WERI-Rb-1 (cell line): ENCODE measurements at regions not wholly inside any gene's neighbourhood (a gene's known extent, or its start where the extent isn't known, plus 50 kb on each side); places are given as distances from the start of the nearest gene placed in this dataset.

Experiments
- DNase-seq: peaks from one replicate; pipeline ENCODE4 v3.0.0-alpha.2; 2020
- H3K27ac ChIP-seq: fragments of 250-450 bp; sonication (Bioruptor Pico); 2 replicates; pipeline ENCODE4 v1.5.1; 2020; ENCODE audit warnings: mild to moderate bottlenecking, moderate library complexity
- H3K27me3 ChIP-seq: fragments of 250-450 bp; sonication (Bioruptor Pico); 2 replicates; pipeline ENCODE4 v1.5.1; 2021; ENCODE audit warnings: mild to moderate bottlenecking, low read depth, moderate library complexity; ENCODE audit not compliant: insufficient read depth, severe bottlenecking
- H3K36me3 ChIP-seq: fragments of 250-450 bp; sonication (Bioruptor Pico); 2 replicates; pipeline ENCODE4 v1.5.1; 2020; ENCODE audit warnings: mild to moderate bottlenecking, moderate library complexity
- H3K4me3 ChIP-seq: 2 replicates; pipeline ENCODE4 v1.5.1; 2011; ENCODE audit warnings: low read depth, mild to moderate bottlenecking, control low read depth, low read length
- H3K9me3 ChIP-seq: fragments of 250-450 bp; sonication (Bioruptor Pico); 2 replicates; pipeline ENCODE4 v1.5.1; 2021; ENCODE audit warnings: mild to moderate bottlenecking, moderate library complexity; ENCODE audit not compliant: severe bottlenecking
- TF ChIP-seq, protein P1 (sequence below): IDR thresholded peaks from 2 replicates; pipeline ENCODE4 v1.5.1; 2011; ENCODE audit warnings: low read depth, mild to moderate bottlenecking, control low read depth, inconsistent platforms, low read length

DNA sequence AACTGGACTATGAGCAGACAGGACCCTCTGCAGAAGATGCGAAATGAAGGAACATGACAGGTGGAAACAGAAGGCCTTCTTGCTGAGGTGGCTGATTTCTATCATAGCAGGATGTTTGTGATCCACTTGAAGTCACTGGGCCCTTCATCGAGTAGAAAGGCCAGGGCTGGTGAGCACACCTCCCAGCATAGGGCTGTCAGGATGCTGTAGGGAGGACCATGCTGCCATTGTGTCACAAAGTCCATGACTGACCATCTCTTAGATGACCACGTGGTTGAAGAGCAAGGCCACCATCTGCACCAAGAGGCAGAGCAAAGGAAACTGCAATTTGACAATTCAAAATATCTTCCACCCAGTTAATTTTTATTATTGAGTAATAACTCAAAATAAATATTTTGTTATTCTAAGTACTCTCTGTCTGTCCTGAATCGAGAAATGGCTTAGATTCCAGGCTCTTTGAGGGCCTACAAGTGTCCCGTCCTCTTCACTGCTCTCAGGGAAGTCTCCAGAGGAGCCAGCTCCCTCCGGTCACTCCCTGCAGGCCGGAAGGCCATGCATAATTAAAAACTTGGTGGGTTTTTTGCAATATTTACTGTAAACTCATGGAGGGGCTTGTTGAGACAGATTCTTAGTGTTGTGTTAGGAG, 249.3 kb upstream of the ZMIZ1 start:
- no peak overlapping the region for H3K27ac ChIP-seq
- H3K4me3 ChIP-seq: no peak overlapping the region
- peaks cover 4% of the 10 kb centered on the region for H3K9me3 ChIP-seq
- H3K36me3 ChIP-seq: no peaks in the 10 kb centered on the region
- no peak for DNase-seq
- TF ChIP-seq, protein P1, sequence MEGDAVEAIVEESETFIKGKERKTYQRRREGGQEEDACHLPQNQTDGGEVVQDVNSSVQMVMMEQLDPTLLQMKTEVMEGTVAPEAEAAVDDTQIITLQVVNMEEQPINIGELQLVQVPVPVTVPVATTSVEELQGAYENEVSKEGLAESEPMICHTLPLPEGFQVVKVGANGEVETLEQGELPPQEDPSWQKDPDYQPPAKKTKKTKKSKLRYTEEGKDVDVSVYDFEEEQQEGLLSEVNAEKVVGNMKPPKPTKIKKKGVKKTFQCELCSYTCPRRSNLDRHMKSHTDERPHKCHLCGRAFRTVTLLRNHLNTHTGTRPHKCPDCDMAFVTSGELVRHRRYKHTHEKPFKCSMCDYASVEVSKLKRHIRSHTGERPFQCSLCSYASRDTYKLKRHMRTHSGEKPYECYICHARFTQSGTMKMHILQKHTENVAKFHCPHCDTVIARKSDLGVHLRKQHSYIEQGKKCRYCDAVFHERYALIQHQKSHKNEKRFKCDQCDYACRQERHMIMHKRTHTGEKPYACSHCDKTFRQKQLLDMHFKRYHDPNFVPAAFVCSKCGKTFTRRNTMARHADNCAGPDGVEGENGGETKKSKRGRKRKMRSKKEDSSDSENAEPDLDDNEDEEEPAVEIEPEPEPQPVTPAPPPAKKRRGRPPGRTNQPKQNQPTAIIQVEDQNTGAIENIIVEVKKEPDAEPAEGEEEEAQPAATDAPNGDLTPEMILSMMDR: no peak
- H3K27me3 ChIP-seq: no peaks in the 10 kb centered on the region

DNA sequence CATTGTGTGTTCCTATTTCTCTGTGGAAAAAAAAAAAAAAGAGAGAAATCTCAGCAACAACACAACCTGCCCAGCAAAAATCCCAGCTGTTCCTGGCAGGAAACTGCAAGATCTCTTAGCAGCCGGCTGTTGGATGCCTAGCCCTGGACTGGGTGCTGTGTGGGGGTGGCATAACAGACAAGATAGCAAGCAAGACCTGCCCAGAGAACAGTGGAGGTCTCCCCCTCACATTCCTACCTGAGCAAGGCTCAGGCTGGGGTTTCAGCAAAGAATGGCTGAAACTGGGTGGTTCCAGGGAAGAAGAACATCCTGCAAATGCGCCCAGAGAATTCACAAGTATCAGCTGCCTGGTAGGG, 248.8 kb upstream of the ZMIZ1 start:
- Histone ChIP-seq H3K27me3 (no peaks in the 10 kb centered on the region), H3K9me3 (peaks cover 4% of the 10 kb centered on the region), H3K4me3 (no peak overlapping the region), H3K36me3 (no peaks in the 10 kb centered on the region), H3K27ac (no peak overlapping the region)
- no peak for DNase-seq
- TF ChIP-seq, protein P1: no peak

DNA sequence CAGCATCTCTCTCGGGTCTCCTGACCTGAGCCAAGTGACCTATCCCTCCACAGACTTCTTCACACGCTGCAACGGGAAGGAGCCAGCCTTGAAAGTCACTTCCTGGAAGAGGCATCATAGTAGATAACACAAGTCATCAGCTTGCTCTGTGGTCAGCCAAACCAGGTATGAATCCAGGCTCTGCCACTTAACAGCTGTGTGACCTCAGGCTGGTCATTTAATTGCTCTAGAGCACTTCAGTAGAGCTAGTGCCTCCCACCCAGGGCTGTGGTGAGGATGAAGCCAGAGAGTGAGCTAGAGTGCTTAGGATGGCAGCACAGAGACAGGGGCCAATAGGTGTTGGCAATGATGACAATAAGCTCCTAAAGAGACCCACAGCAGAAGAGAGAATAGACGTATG, 247.7 kb upstream of the ZMIZ1 start:
- Histone ChIP-seq H3K36me3 (no peaks in the 10 kb centered on the region), H3K27me3 (no peaks in the 10 kb centered on the region), H3K4me3 (no peak overlapping the region), H3K27ac (no peak overlapping the region), H3K9me3 (peaks cover 4% of the 10 kb centered on the region)
- no peak for DNase-seq
- TF ChIP-seq, protein P1: no peak

DNA sequence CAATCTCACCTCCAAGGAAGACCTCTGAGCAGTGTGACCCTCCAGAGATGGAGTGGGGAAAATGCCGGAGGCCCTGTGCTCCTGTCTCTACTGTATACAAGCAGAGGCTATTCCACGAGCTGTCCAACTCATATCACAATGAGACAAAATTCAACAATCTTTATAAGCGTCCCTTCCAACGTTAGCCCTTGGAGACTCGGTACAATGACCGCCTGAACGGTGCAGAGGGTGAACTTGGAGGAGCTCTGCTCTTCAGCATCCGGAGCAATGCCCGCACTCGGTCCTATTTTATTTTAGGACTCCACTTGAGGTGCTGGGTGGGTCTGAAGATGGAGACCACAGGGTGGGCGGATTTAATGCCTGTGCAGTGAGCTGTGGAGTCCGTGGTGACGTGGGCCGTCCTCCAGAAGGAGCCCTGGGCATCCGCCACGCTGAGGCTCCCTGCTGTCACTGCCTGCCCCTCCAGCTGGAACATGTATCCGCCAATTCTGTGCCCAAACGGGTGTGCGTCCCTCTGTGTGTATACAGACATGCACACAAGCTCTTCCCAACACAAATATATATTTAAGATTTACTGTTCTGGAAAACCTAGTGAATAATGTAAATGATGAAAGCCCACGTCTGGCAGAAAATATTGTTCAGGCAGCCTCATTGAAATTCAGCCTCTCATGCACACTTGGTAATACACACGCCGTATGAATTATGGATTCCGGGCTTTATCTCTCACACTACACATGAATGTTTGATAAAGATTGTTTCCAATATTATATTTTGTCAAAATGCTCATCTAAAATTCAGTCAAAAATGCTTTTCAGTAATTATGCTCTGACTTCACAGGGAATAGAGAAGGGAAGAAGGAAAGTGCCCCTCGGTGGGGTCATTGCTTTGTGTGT, 239.9 kb upstream of the ZMIZ1 start:
- H3K27ac ChIP-seq: no peak overlapping the region
- no peak for DNase-seq

DNA sequence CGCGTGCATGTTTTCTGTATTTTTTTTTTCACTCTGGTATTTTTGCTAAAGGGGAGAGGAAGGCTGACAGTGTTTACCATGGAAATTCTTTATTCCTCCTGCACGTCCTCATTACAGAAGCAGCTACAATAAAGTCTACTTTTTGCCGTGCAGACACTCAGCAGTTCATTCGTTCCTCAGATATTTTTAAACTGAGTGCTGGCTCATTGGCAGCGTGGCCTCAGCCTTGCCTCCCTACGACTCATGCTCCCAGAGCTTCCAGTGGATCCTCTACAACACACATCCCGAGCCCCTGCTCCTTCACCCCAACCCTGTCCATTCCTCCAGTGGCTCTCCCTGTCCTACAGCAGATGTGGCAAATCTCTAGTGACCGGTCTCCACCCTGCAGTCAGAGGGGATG, 239.2 kb upstream of the ZMIZ1 start:
- no peaks in the 10 kb centered on the region for H3K27me3 ChIP-seq
- H3K27ac ChIP-seq: no peak overlapping the region
- no peak overlapping the region for H3K4me3 ChIP-seq
- TF ChIP-seq, protein P1: no peak
- H3K36me3 ChIP-seq: no peaks in the 10 kb centered on the region
- H3K9me3 ChIP-seq: no peaks in the 10 kb centered on the region
- no peak for DNase-seq

More for the DNA sequence above, 239.9 kb upstream of the ZMIZ1 start:
- no peak overlapping the region for H3K4me3 ChIP-seq
- H3K9me3 ChIP-seq: no peaks in the 10 kb centered on the region
- TF ChIP-seq, protein P1: no peak
- H3K27me3 ChIP-seq: no peaks in the 10 kb centered on the region
- no peaks in the 10 kb centered on the region for H3K36me3 ChIP-seq
